ENCODE measurements at regions not wholly inside any gene's neighbourhood (a gene's known extent, or its start where the extent isn't known, plus 50 kb on each side); places are given as distances from the start of the nearest gene placed in this dataset.

GRCh38 chr1:95301091-95301490 lies 67.1 kb downstream of the RWDD3 start:
- no peak for TF ChIP-seq SIRT6 (IDR thresholded peaks at IDR 0.05; ENCODE audit: low read length)
- no peak for TF ChIP-seq CTCF (IDR thresholded peaks at IDR 0.05; ENCODE audit: control extremely low read depth in 1 of 3, insufficient read depth in 1 of 3, low read depth in 1 of 3, low read length in 3 of 3)
- TF ChIP-seq POLR2A (IDR thresholded peaks at IDR 0.05; ENCODE audit: control extremely low read depth in 1 of 2, low read depth in 2 of 2, low read length in 2 of 2) = no peak
- no peak for TF ChIP-seq USF2 (IDR thresholded peaks at IDR 0.05; ENCODE audit: low read length)
- no peak for TF ChIP-seq BRCA1 (IDR thresholded peaks at IDR 0.05; ENCODE audit: low read depth, low read length)
- TF ChIP-seq YY1 (IDR thresholded peaks at IDR 0.05; ENCODE audit: low read depth, low read length) = no peak
- no peak for TF ChIP-seq EZH2 (IDR thresholded peaks at IDR 0.05; ENCODE audit: low read depth, low read length, severe bottlenecking)
- TF ChIP-seq CEBPB (IDR thresholded peaks at IDR 0.05; ENCODE audit: low read depth, low read length) = no peak
- TF ChIP-seq ATF2 (IDR thresholded peaks at IDR 0.05; ENCODE audit: low read length) = no peak
- no peak for TF ChIP-seq CHD7 (IDR thresholded peaks at IDR 0.05; ENCODE audit: insufficient replicate concordance, low read length)

Measured in H1 (cell line).